ENCODE measurements at regions not wholly inside any gene's neighbourhood (a gene's known extent, or its start where the extent isn't known, plus 50 kb on each side); places are given as distances from the start of the nearest gene placed in this dataset.
A peak's percentile ranks its signal among the peaks of the same experiment; 100 is the strongest.

- DNase-seq = no peak
Observed at GRCh38 chr6:149218915-149219314, 98.6 kb upstream of the TAB2 start.

- no peak for DNase-seq
Observed at GRCh38 chr6:149220882-149221773, 96.4 kb upstream of the TAB2 start.

GRCh38 chr6:149221774-149222070, 95.8 kb upstream of the TAB2 start:
- no peak for DNase-seq

GRCh38 chr6:149223120-149223903, 94.2 kb upstream of the TAB2 start:
- no peak for DNase-seq

GRCh38 chr6:149223904-149224351, 93.6 kb upstream of the TAB2 start:
- no peak for DNase-seq

- no peak for DNase-seq
Observed at GRCh38 chr6:149224399-149224798, 93.1 kb upstream of the TAB2 start.

- DNase-seq = no peak
Observed at GRCh38 chr6:149225370-149225769, 92.1 kb upstream of the TAB2 start.

GRCh38 chr6:149225946-149226345, 91.6 kb upstream of the TAB2 start:
- DNase-seq = no peak

GRCh38 chr6:149227796-149228195, 89.7 kb upstream of the TAB2 start:
- no peak for DNase-seq

GRCh38 chr6:149228311-149228955, 89.1 kb upstream of the TAB2 start:
- DNase-seq = no peak

- no peak for DNase-seq
Observed at GRCh38 chr6:149229096-149229495, 88.4 kb upstream of the TAB2 start.

GRCh38 chr6:149230712-149231460, 86.6 kb upstream of the TAB2 start:
- no peak for DNase-seq

GRCh38 chr6:149231778-149232177, 85.7 kb upstream of the TAB2 start:
- DNase-seq = no peak

GRCh38 chr6:149233056-149233715, 84.3 kb upstream of the TAB2 start:
- peak; percentile 75 for DNase-seq

GRCh38 chr6:149234051-149234962, 83.2 kb upstream of the TAB2 start:
- DNase-seq = peak; percentile 77

- no peak for DNase-seq
Observed at GRCh38 chr6:149235130-149235561, 82.4 kb upstream of the TAB2 start.

- no peak for DNase-seq
Observed at GRCh38 chr6:149236589-149236988, 80.9 kb upstream of the TAB2 start.

- DNase-seq = no peak
Observed at GRCh38 chr6:149237464-149237863, 80.0 kb upstream of the TAB2 start.

GRCh38 chr6:149239573-149240209, 77.8 kb upstream of the TAB2 start:
- DNase-seq = no peak

GRCh38 chr6:149242883-149243282, 74.6 kb upstream of the TAB2 start:
- DNase-seq = no peak

GRCh38 chr6:149244105-149244504, 73.4 kb upstream of the TAB2 start:
- DNase-seq = no peak
